IMR-90 (cell line): ENCODE measurements at regions not wholly inside any gene's neighbourhood (a gene's known extent, or its start where the extent isn't known, plus 50 kb on each side); places are given as distances from the start of the nearest gene placed in this dataset.

Experiments
- ATAC-seq: fragments of 200-7000 bp; cut with Tn5 transposase; 2 replicates; pipeline ENCODE4 v1.9.1; 2020; ENCODE audit warnings: low read depth, mild to moderate bottlenecking, moderate library complexity
- BruUV-seq: library from RNA; stranded (reverse); fragments of 400-500 nt; replicated peaks from 2 replicates; lab custom pipeline; 2021; lab: Mats Ljungman, UMichigan
- CTCF ChIA-PET: fragments of 300-600 bp; formaldehyde crosslinking; extraction: SDS; loops from one replicate; lab custom pipeline; 2021; ENCODE audit warnings: antibody characterized with exemption; lab: Yijun Ruan, JAX
- POLR2A ChIA-PET: fragments of 300-600 bp; sonication (Branson Sonifier 250); formaldehyde crosslinking; loops from one replicate; lab custom pipeline; 2022; ENCODE audit warnings: antibody characterized with exemption; ENCODE audit not compliant: unreplicated experiment; lab: Charles Lee
- DNase-seq: peaks from one replicate; pipeline ENCODE4 v3.0.0; 2013
- H2AFZ ChIP-seq: replicated peaks from 2 replicates; pipeline ENCODE3; 2013; ENCODE audit warnings: low read length, mild to moderate bottlenecking; ENCODE audit not compliant: poor library complexity
- H2AK5ac ChIP-seq: 2 replicates; pipeline ENCODE4 v1.6.1; 2013; ENCODE audit warnings: low read depth, low read length, inconsistent platforms
- H2AK9ac ChIP-seq: replicated peaks from 2 replicates; pipeline ENCODE3; 2013; ENCODE audit warnings: mild to moderate bottlenecking, low read depth, low read length, moderate library complexity; ENCODE audit not compliant: poor library complexity
- H2BK120ac ChIP-seq: 2 replicates; pipeline ENCODE4 v1.6.1; 2013; ENCODE audit warnings: low read depth, low read length, inconsistent platforms
- H2BK15ac ChIP-seq: 3 replicates; pipeline ENCODE4 v1.6.1; 2013; ENCODE audit warnings: low read depth, low read length, inconsistent platforms
- H2BK20ac ChIP-seq: 2 replicates; pipeline ENCODE4 v1.6.1; 2013; ENCODE audit warnings: low read depth, mild to moderate bottlenecking, inconsistent platforms, low read length, moderate library complexity
- H2BK5ac ChIP-seq: 2 replicates; pipeline ENCODE4 v1.6.1; 2013; ENCODE audit warnings: mild to moderate bottlenecking, low read depth, low read length, inconsistent platforms; ENCODE audit not compliant: poor library complexity, severe bottlenecking
- H3K14ac ChIP-seq: replicated peaks from 2 replicates; pipeline ENCODE4 v1.6.1; 2013; ENCODE audit warnings: low read depth, low read length, inconsistent platforms
- H3K18ac ChIP-seq: 2 replicates; pipeline ENCODE4 v1.6.1; 2013; ENCODE audit warnings: low read depth, low read length, control low read depth
- H3K23ac ChIP-seq: 2 replicates; pipeline ENCODE4 v1.6.1; 2013; ENCODE audit warnings: low read depth, low read length, inconsistent platforms
- H3K27ac ChIP-seq: 2 replicates; pipeline ENCODE4 v1.5.1; 2013; ENCODE audit warnings: mild to moderate bottlenecking, control low read depth, low read length; ENCODE audit not compliant: insufficient read depth
- H3K27me3 ChIP-seq: 2 replicates; pipeline ENCODE4 v1.6.1; 2013; ENCODE audit warnings: low read length; ENCODE audit not compliant: control insufficient read depth, insufficient read depth
- H3K36me3 ChIP-seq: 2 replicates; pipeline ENCODE4 v1.6.1; 2013; ENCODE audit warnings: low read length, mixed read lengths; ENCODE audit not compliant: control insufficient read depth, insufficient read depth
- H3K4ac ChIP-seq: 2 replicates; pipeline ENCODE4 v1.6.1; 2013; ENCODE audit warnings: low read depth, low read length, inconsistent platforms
- H3K4me1 ChIP-seq: 2 replicates; pipeline ENCODE4 v1.6.1; 2013; ENCODE audit warnings: low read length, mixed read lengths; ENCODE audit not compliant: control insufficient read depth, insufficient read depth
- H3K4me2 ChIP-seq: 2 replicates; pipeline ENCODE4 v1.6.1; 2013; ENCODE audit warnings: low read depth, mild to moderate bottlenecking, control low read depth, low read length, moderate library complexity
- H3K4me3 ChIP-seq: 2 replicates; pipeline ENCODE4 v1.5.1; 2013; ENCODE audit warnings: low read depth, mild to moderate bottlenecking, control low read depth, low read length, moderate library complexity; ENCODE audit not compliant: insufficient read depth
- H3K56ac ChIP-seq: 2 replicates; pipeline ENCODE4 v1.6.1; 2013; ENCODE audit warnings: low read length, inconsistent platforms; ENCODE audit not compliant: insufficient read depth; ENCODE audit errors: extremely low read depth
- H3K79me1 ChIP-seq, 2 experiments: 2 replicates each; pipeline ENCODE4 v1.6.1; 2013; ENCODE audit warnings: low read length in 2 of 2, inconsistent platforms in 1 of 2, low read depth in 1 of 2
- H3K9ac ChIP-seq: 2 replicates; pipeline ENCODE4 v1.6.1; 2013; ENCODE audit warnings: low read depth, low read length, control low read depth
- H3K9me1 ChIP-seq: 2 replicates; pipeline ENCODE4 v1.6.1; 2013; ENCODE audit warnings: low read length, inconsistent platforms; ENCODE audit not compliant: insufficient read depth
- H3K9me3 ChIP-seq: 2 replicates; pipeline ENCODE4 v1.6.1; 2013; ENCODE audit warnings: low read length; ENCODE audit not compliant: control insufficient read depth, insufficient read depth
- H4K20me1 ChIP-seq: 2 replicates; pipeline ENCODE4 v1.6.1; 2013; ENCODE audit warnings: low read length, inconsistent platforms; ENCODE audit not compliant: insufficient read depth
- H4K5ac ChIP-seq: 2 replicates; pipeline ENCODE4 v1.6.1; 2013; ENCODE audit warnings: mild to moderate bottlenecking, low read depth, low read length, control low read depth
- H4K8ac ChIP-seq, 2 experiments: 2 replicates each; pipeline ENCODE4 v1.6.1; 2013; ENCODE audit warnings: low read depth in 2 of 2, low read length in 2 of 2, control low read depth in 1 of 2, inconsistent platforms in 1 of 2
- H4K91ac ChIP-seq: 2 replicates; pipeline ENCODE4 v1.6.1; 2013; ENCODE audit warnings: low read depth, low read length, inconsistent platforms; ENCODE audit not compliant: insufficient read depth
- MAFK ChIP-seq: IDR thresholded peaks from 2 replicates; pipeline ENCODE4 v1.6.1; 2012; ENCODE audit warnings: low read depth, low read length, improper control_type of control experiment
- SMC3 ChIP-seq: fragments of 150-350 bp; IDR thresholded peaks from 2 replicates; pipeline ENCODE4 v1.6.1; 2016; ENCODE audit warnings: low read depth, mild to moderate bottlenecking, antibody characterized with exemption, low read length, moderate library complexity
- WGBS, 2 experiments: methylation state at CpG; one replicate each; pipeline versions ENCODE4 v1.1.5 to v1.1.7; 2013; ENCODE audit warnings: missing lambda C conversion rate in 2 of 2; ENCODE audit not compliant: insufficient read length in 1 of 2; ENCODE audit errors: extremely low coverage in 2 of 2; 5-methylcytosine and 5-hydroxymethylcytosine counted together
- dilution Hi-C: fragments of 300-500 bp; cut with HindIII; formaldehyde crosslinking; loops from one replicate; pipeline ENCODE4 v1.14.3; 2018; ENCODE audit warnings: low sequenced_read_pairs; ENCODE audit not compliant: unreplicated experiment
- in situ Hi-C: fragments of 300-500 bp; cut with MboI; formaldehyde crosslinking; loops from 3 replicates; pipeline ENCODE4 v1.14.3; 2019; ENCODE audit warnings: low sequenced_read_pairs, inconsistent platforms, mixed read lengths
- intact Hi-C: fragments of 100-400 bp; cut with micrococcal nuclease; formaldehyde crosslinking; loops from 2 replicates; pipeline ENCODE4 v1.10.0; 2022

GRCh38 chr2:123717636-123718334 is 307.3 kb upstream of the CNTNAP5 start:
- Histone ChIP-seq H3K14ac (no peak overlapping the region), H3K9me1 (no peaks in the 10 kb centered on the region), H3K4ac (no peak overlapping the region), H4K5ac (no peak overlapping the region), H4K8ac (no peak overlapping the region), H3K56ac (no peak overlapping the region), H3K4me2 (no peak overlapping the region), H3K27me3 (no peaks in the 10 kb centered on the region), H3K9ac (no peak overlapping the region), H3K4me3 (no peak overlapping the region), H3K9me3 (no peaks in the 10 kb centered on the region; the same call in 1 of the 2 replicates), H3K79me1 (no peaks in the 10 kb centered on the region), H4K20me1 (no peaks in the 10 kb centered on the region), H2AFZ (no peak overlapping the region), H3K36me3 (no peaks in the 10 kb centered on the region), H2BK5ac (no peak overlapping the region), H3K18ac (no peak overlapping the region), H2AK9ac (no peak overlapping the region), H4K91ac (no peak overlapping the region), H2AK5ac (no peak overlapping the region), H2BK15ac (no peak overlapping the region), H2BK120ac (no peak overlapping the region), H3K4me1 (no peaks in the 10 kb centered on the region), H3K23ac (no peak overlapping the region), H2BK20ac (no peak overlapping the region), H3K27ac (no peak overlapping the region)
- POLR2A ChIA-PET = no interaction called here
- dilution Hi-C loops (no loop called here), intact Hi-C loops (no loop called here), in situ Hi-C loops (no loop called here)
- TF ChIP-seq SMC3 (no peak), MAFK (no peak)
- WGBS, 2 experiments = no CpG with 5 or more reads among the region's 5 CpGs
- DNase-seq (no peak), ATAC-seq (no peak)
- BruUV-seq = no TSS peak
- CTCF ChIA-PET = no interaction called here
